K562 (cell line): ENCODE measurements at regions not wholly inside any gene's neighbourhood (a gene's known extent, or its start where the extent isn't known, plus 50 kb on each side); places are given as distances from the start of the nearest gene placed in this dataset.

Experiments
- CHD1 ChIP-seq: fragments of 200-600 bp; sonication (generic); IDR thresholded peaks from one replicate; pipeline ENCODE4 v1.6.1; 2012; ENCODE audit warnings: mild to moderate bottlenecking, moderate library complexity, low read length, inconsistent platforms
- EGR1 ChIP-seq: fragments of 450-650 bp; conservative IDR thresholded peaks from 2 replicates; pipeline ENCODE4 v1.6.1; 2017; ENCODE audit warnings: mild to moderate bottlenecking
- ESRRA ChIP-seq: fragments of 450-650 bp; IDR thresholded peaks from 2 replicates; pipeline ENCODE4 v1.6.1; 2014; ENCODE audit warnings: low read depth, mild to moderate bottlenecking, moderate library complexity, borderline replicate concordance
- GABPA ChIP-seq: fragments of 200-800 bp; sonication (Bioruptor generic); conservative IDR thresholded peaks from 2 replicates; pipeline ENCODE4 v1.6.1; 2016; ENCODE audit warnings: low read depth, missing genetic modification characterization, missing compliant biosample characterization
- HDGF ChIP-seq: fragments of 450-650 bp; IDR thresholded peaks from 2 replicates; pipeline ENCODE4 v1.6.1; 2016
- MEF2A ChIP-seq: IDR thresholded peaks from 2 replicates; pipeline ENCODE4 v1.6.1; 2011; ENCODE audit warnings: low read depth, mild to moderate bottlenecking, low read length, moderate library complexity; ENCODE audit not compliant: control insufficient read depth
- NFE2 ChIP-seq: IDR thresholded peaks from 2 replicates; pipeline ENCODE4 v1.6.1; 2014; ENCODE audit warnings: antibody characterized with exemption, low read depth
- NR3C1 ChIP-seq: sonication (generic); formaldehyde crosslinking; IDR thresholded peaks from 2 replicates; pipeline ENCODE4 v1.8.1; 2022; ENCODE audit warnings: missing genetic modification reagents
- PHF21A ChIP-seq: fragments of 450-650 bp; IDR thresholded peaks from 2 replicates; pipeline ENCODE4 v1.6.1; 2017; ENCODE audit warnings: low read depth, borderline replicate concordance
- SMAD3 ChIP-seq: fragments of 450-650 bp; formaldehyde crosslinking; conservative IDR thresholded peaks from 2 replicates; pipeline ENCODE4 v1.4.0; 2020; ENCODE audit warnings: mild to moderate bottlenecking
- SRF ChIP-seq, 2 experiments: fragments of 250-450, 450-650 bp in 1 of 2; sonication (Bioruptor Pico) in 1 of 2; sonication (generic) in 1 of 2; formaldehyde crosslinking; IDR thresholded peaks; 2 replicates each; pipeline versions ENCODE4 v1.5.0 to v1.5.1; 2020 to 2022; ENCODE audit warnings: mild to moderate bottlenecking in 1 of 2, missing genetic modification reagents in 1 of 2
- SRSF9 ChIP-seq: fragments of 200-400 bp; formaldehyde crosslinking; IDR thresholded peaks from 2 replicates; pipeline ENCODE4 v1.6.1; 2017; ENCODE audit warnings: low read depth, low read length, borderline replicate concordance
- STAT5A ChIP-seq: IDR thresholded peaks from 2 replicates; pipeline ENCODE4 v1.6.1; 2012; ENCODE audit warnings: low read length, inconsistent platforms, borderline replicate concordance
- U2AF1 ChIP-seq: fragments of 200-400 bp; formaldehyde crosslinking; optimal IDR thresholded peaks from 2 replicates; pipeline ENCODE3; 2017; ENCODE audit warnings: mild to moderate bottlenecking, low read depth, low read length, moderate library complexity
- ZNF408 ChIP-seq: fragments of 250-450 bp; sonication (Bioruptor Pico); IDR thresholded peaks from 2 replicates; pipeline ENCODE4 v1.4.0; 2020; ENCODE audit warnings: low read depth, mild to moderate bottlenecking, moderate library complexity
- TF ChIP-seq, protein P1 (sequence below), 2 experiments: IDR thresholded peaks; 2 replicates each; pipeline ENCODE4 v1.6.1; 2012; ENCODE audit warnings: improper control_type of control experiment in 2 of 2, low read depth in 2 of 2, low read length in 2 of 2, borderline replicate concordance in 1 of 2
- TF ChIP-seq, protein P2 (sequence below): fragments of 450-650 bp; formaldehyde crosslinking; IDR thresholded peaks from 2 replicates; pipeline ENCODE4 v1.4.0; 2020; ENCODE audit warnings: mild to moderate bottlenecking, moderate library complexity
- TF ChIP-seq, protein P3 (sequence below): IDR thresholded peaks from 2 replicates; pipeline ENCODE4 v1.6.1; 2011; ENCODE audit not compliant: insufficient read length; ENCODE audit errors: extremely low read depth
- TF ChIP-seq, protein P4 (sequence below): fragments of 450-650 bp; IDR thresholded peaks from 2 replicates; pipeline ENCODE4 v1.6.1; 2016
- TF ChIP-seq, protein P5 (sequence below): fragments of 250-450 bp; sonication (Bioruptor Pico); IDR thresholded peaks from 2 replicates; pipeline ENCODE4 v1.9.0; 2021; ENCODE audit warnings: mild to moderate bottlenecking
- TF ChIP-seq, protein P6 (sequence below): conservative IDR thresholded peaks from 2 replicates; pipeline ENCODE4 v1.6.1; 2011; ENCODE audit warnings: low read depth, mild to moderate bottlenecking, low read length; ENCODE audit not compliant: control insufficient read depth

DNA sequence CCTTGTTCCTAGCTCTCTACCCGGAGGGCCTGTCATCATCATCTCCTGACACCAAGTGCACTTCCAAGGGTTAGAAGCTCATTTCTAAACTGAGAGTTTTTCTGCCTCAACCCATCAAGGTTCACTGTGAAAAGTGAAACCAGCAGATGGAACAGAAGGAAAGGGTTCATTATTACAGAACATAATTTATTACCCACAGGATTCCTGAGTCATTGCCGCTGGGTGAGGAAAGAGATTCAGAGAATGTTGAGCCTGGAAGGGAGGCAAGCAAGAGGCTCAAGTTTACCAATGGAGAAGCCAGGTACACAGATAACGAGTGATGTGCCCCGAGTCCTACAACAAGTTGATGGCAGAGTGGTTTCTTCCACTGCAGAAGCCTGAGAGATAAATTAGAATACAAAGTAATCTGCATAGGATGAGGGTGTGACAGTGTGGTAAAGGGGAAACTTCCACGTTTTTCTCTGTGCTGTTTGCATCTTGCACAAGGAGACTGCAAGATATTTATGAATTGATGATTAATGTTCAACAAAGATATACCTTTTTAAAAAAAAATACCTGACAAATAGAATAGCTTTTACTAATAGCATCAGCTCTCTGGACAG is 80.5 kb upstream of the SETMAR start (continued):
- TF ChIP-seq, protein P1, sequence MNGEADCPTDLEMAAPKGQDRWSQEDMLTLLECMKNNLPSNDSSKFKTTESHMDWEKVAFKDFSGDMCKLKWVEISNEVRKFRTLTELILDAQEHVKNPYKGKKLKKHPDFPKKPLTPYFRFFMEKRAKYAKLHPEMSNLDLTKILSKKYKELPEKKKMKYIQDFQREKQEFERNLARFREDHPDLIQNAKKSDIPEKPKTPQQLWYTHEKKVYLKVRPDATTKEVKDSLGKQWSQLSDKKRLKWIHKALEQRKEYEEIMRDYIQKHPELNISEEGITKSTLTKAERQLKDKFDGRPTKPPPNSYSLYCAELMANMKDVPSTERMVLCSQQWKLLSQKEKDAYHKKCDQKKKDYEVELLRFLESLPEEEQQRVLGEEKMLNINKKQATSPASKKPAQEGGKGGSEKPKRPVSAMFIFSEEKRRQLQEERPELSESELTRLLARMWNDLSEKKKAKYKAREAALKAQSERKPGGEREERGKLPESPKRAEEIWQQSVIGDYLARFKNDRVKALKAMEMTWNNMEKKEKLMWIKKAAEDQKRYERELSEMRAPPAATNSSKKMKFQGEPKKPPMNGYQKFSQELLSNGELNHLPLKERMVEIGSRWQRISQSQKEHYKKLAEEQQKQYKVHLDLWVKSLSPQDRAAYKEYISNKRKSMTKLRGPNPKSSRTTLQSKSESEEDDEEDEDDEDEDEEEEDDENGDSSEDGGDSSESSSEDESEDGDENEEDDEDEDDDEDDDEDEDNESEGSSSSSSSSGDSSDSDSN (IDR thresholded peaks at IDR 0.05; ENCODE audit: borderline replicate concordance in 1 of 2, low read depth in 2 of 2, low read length in 2 of 2) = no peak
- TF ChIP-seq STAT5A (no peak), NR3C1 (no peak), SRSF9 (no peak), EGR1 (no peak), SRF (CRISPR knock-in tag; IDR thresholded peaks at IDR 0.05) (no peak), U2AF1 (no peak), HDGF (no peak), MEF2A (no peak), ESRRA (no peak), NFE2 (peak; percentile 69; the same call in 1 of the 2 replicates), GABPA (tag) (no peak), ZNF408 (CRISPR knock-in tag) (no peak), SMAD3 (CRISPR knock-in tag) (no peak), CHD1 (no peak), PHF21A (no peak)
- TF ChIP-seq, protein P2, sequence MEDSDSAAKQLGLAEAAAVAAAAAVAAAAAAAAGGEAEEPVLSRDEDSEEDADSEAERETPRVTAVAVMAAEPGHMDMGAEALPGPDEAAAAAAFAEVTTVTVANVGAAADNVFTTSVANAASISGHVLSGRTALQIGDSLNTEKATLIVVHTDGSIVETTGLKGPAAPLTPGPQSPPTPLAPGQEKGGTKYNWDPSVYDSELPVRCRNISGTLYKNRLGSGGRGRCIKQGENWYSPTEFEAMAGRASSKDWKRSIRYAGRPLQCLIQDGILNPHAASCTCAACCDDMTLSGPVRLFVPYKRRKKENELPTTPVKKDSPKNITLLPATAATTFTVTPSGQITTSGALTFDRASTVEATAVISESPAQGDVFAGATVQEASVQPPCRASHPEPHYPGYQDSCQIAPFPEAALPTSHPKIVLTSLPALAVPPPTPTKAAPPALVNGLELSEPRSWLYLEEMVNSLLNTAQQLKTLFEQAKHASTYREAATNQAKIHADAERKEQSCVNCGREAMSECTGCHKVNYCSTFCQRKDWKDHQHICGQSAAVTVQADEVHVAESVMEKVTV = no peak
- TF ChIP-seq, protein P3, sequence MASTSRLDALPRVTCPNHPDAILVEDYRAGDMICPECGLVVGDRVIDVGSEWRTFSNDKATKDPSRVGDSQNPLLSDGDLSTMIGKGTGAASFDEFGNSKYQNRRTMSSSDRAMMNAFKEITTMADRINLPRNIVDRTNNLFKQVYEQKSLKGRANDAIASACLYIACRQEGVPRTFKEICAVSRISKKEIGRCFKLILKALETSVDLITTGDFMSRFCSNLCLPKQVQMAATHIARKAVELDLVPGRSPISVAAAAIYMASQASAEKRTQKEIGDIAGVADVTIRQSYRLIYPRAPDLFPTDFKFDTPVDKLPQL = no peak
- TF ChIP-seq, protein P4, sequence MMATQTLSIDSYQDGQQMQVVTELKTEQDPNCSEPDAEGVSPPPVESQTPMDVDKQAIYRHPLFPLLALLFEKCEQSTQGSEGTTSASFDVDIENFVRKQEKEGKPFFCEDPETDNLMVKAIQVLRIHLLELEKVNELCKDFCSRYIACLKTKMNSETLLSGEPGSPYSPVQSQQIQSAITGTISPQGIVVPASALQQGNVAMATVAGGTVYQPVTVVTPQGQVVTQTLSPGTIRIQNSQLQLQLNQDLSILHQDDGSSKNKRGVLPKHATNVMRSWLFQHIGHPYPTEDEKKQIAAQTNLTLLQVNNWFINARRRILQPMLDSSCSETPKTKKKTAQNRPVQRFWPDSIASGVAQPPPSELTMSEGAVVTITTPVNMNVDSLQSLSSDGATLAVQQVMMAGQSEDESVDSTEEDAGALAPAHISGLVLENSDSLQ = peak; percentile 62
- TF ChIP-seq, protein P5, sequence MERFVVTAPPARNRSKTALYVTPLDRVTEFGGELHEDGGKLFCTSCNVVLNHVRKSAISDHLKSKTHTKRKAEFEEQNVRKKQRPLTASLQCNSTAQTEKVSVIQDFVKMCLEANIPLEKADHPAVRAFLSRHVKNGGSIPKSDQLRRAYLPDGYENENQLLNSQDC (CRISPR knock-in tag) = no peak
- TF ChIP-seq, protein P6, sequence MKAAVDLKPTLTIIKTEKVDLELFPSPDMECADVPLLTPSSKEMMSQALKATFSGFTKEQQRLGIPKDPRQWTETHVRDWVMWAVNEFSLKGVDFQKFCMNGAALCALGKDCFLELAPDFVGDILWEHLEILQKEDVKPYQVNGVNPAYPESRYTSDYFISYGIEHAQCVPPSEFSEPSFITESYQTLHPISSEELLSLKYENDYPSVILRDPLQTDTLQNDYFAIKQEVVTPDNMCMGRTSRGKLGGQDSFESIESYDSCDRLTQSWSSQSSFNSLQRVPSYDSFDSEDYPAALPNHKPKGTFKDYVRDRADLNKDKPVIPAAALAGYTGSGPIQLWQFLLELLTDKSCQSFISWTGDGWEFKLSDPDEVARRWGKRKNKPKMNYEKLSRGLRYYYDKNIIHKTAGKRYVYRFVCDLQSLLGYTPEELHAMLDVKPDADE = no peak
